Activated CD4-positive, alpha-beta memory T cell treated with anti-CD3 and anti-CD28 coated beads, Interleukin-2, amount 10 ng/mL, durations not matched to agents 7 days and 5 days (primary cell): ENCODE measurements at regions not wholly inside any gene's neighbourhood (a gene's known extent, or its start where the extent isn't known, plus 50 kb on each side); places are given as distances from the start of the nearest gene placed in this dataset.

Experiments used
- CTCF ChIA-PET: fragments of 350-600 bp; sonication (Branson Sonifier 250); formaldehyde crosslinking; loops from one replicate; lab custom pipeline; 2021; ENCODE audit warnings: antibody characterized with exemption, inconsistent platforms; lab: Charles Lee
- POLR2A ChIA-PET: fragments of 350-600 bp; sonication (Branson Sonifier 250); formaldehyde crosslinking; loops from one replicate; lab custom pipeline; 2021; ENCODE audit warnings: antibody characterized with exemption; lab: Charles Lee
- DNase-seq: peaks from one replicate; pipeline ENCODE4 v3.0.0-alpha.2; 2020
- H3K27ac Mint-ChIP-seq: one replicate; pipeline ENCODE4 v1.8.0; 2021; ENCODE audit warnings: mild to moderate bottlenecking, mixed read lengths
- H3K27me3 Mint-ChIP-seq: one replicate; pipeline ENCODE4 v1.8.0; 2021; ENCODE audit warnings: mixed read lengths
- H3K36me3 Mint-ChIP-seq: one replicate; pipeline ENCODE4 v1.8.0; 2021; ENCODE audit warnings: low read depth, mixed read lengths
- H3K4me1 Mint-ChIP-seq: one replicate; pipeline ENCODE4 v1.8.0; 2021; ENCODE audit warnings: mixed read lengths
- H3K4me3 Mint-ChIP-seq: one replicate; pipeline ENCODE4 v1.8.0; 2021; ENCODE audit warnings: mild to moderate bottlenecking, mixed read lengths
- H3K9me3 Mint-ChIP-seq: one replicate; pipeline ENCODE4 v1.8.0; 2021; ENCODE audit warnings: mixed read lengths

- Mint-ChIP-seq H3K9me3 (no peaks in the 10 kb centered on the region), H3K4me1 (no peaks in the 10 kb centered on the region), H3K4me3 (no peak overlapping the region), H3K27ac (no peak overlapping the region), H3K27me3 (no peaks in the 10 kb centered on the region), H3K36me3 (peaks cover 6% of the 10 kb centered on the region)
- CTCF ChIA-PET = no interaction called here
- DNase-seq = no peak
- POLR2A ChIA-PET = no interaction called here
These were observed 78.3 kb upstream of the POU5F2 start for GRCh38 chr5:93819668-93820067.

- Mint-ChIP-seq H3K36me3 (no peaks in the 10 kb centered on the region), H3K27me3 (no peaks in the 10 kb centered on the region), H3K4me1 (no peaks in the 10 kb centered on the region), H3K9me3 (no peaks in the 10 kb centered on the region), H3K4me3 (no peak overlapping the region), H3K27ac (no peak overlapping the region)
- POLR2A ChIA-PET = no interaction called here
- DNase-seq = no peak
- CTCF ChIA-PET = no interaction called here
These were observed 69.4 kb upstream of the POU5F2 start for GRCh38 chr5:93810780-93811179.

- DNase-seq = no peak
- Mint-ChIP-seq H3K4me1 (no peaks in the 10 kb centered on the region), H3K27me3 (no peaks in the 10 kb centered on the region), H3K27ac (no peak overlapping the region), H3K36me3 (no peaks in the 10 kb centered on the region), H3K9me3 (no peaks in the 10 kb centered on the region), H3K4me3 (no peak overlapping the region)
- POLR2A ChIA-PET = no interaction called here
- CTCF ChIA-PET = no interaction called here
These were observed 68.0 kb upstream of the POU5F2 start for GRCh38 chr5:93809430-93809829.

- no peak for DNase-seq
- Mint-ChIP-seq H3K27me3 (no peaks in the 10 kb centered on the region), H3K4me3 (no peak overlapping the region), H3K4me1 (no peaks in the 10 kb centered on the region), H3K27ac (no peak overlapping the region), H3K36me3 (no peaks in the 10 kb centered on the region), H3K9me3 (no peaks in the 10 kb centered on the region)
- ChIA-PET CTCF (no interaction called here), POLR2A (no interaction called here)
These were observed 66.4 kb upstream of the POU5F2 start for GRCh38 chr5:93807846-93808245.

DNA sequence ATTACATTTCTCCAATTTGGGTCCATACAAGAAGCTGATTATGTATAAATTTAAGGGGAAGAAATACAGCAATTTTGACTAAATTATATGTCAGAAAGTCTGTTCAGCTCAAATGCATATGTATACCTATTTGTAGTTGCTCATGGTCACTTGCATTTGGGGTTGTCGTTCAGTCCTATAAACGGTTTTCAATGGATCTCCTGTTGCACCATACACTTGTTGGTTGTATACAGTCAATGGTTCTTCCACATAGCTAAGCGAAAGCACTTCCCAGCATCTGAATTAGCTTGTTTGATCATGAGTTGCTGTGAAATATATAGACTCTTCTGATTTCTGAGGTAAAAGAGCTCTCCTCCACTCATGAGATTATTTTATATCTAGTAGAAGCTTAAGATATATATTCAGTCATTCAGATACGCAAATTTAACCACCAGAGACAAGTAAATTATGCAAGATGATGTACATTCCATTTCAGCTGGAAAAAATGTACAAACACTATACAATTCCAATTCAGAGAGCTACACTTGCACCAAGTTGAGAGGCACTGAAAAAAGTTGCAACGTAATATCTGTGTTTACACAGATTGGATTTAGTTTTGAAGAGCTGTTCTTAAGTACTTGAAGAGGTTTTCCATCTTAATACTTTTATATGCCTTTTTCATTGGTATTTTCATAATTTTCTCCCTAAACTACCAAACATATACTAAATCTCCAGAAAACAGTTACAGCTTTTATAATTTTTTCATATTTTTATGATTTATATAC is 64.4 kb upstream of the POU5F2 start:
- no peaks in the 10 kb centered on the region for H3K9me3 Mint-ChIP-seq
- H3K27ac Mint-ChIP-seq = no peak overlapping the region
- peaks cover 3% of the 10 kb centered on the region for H3K4me1 Mint-ChIP-seq
- no peaks in the 10 kb centered on the region for H3K27me3 Mint-ChIP-seq
- CTCF ChIA-PET = interaction anchor here (0.9 kb wide), 1 partner anchor 10 kb away, joined by 3 read pairs; no protein-coding TSS in a partner anchor
- POLR2A ChIA-PET = interaction anchor here (1.5 kb wide), 1 partner anchor 10 kb away, joined by 3 read pairs; no protein-coding TSS in a partner anchor
- no peak overlapping the region for H3K4me3 Mint-ChIP-seq
- DNase-seq = no peak
- H3K36me3 Mint-ChIP-seq = no peaks in the 10 kb centered on the region

- CTCF ChIA-PET = interaction anchor here (0.8 to 2.4 kb wide), 16 partner anchors 10 to 225 kb away, joined by 3 to 21 read pairs (median 4); partner anchors contain the start of gene NR2F1
These were observed 59.8 kb upstream of the POU5F2 start for GRCh38 chr5:93800988-93801811.

GRCh38 chr5:93794954-93795353 is 53.6 kb upstream of the POU5F2 start:
- H3K27ac Mint-ChIP-seq = no peak overlapping the region
- no peaks in the 10 kb centered on the region for H3K27me3 Mint-ChIP-seq
- DNase-seq = no peak
- H3K36me3 Mint-ChIP-seq = no peaks in the 10 kb centered on the region
- CTCF ChIA-PET = no interaction called here
- H3K4me1 Mint-ChIP-seq = no peaks in the 10 kb centered on the region
- POLR2A ChIA-PET = no interaction called here
- no peak overlapping the region for H3K4me3 Mint-ChIP-seq
- H3K9me3 Mint-ChIP-seq = no peaks in the 10 kb centered on the region

More at GRCh38 chr5:93800988-93801811, 59.8 kb upstream of the POU5F2 start:
- Mint-ChIP-seq H3K27me3 (no peaks in the 10 kb centered on the region), H3K4me3 (no peak overlapping the region), H3K36me3 (no peaks in the 10 kb centered on the region), H3K27ac (no peak overlapping the region), H3K9me3 (no peaks in the 10 kb centered on the region), H3K4me1 (peaks cover 3% of the 10 kb centered on the region)
- DNase-seq = no peak
- POLR2A ChIA-PET = no interaction called here

DNA sequence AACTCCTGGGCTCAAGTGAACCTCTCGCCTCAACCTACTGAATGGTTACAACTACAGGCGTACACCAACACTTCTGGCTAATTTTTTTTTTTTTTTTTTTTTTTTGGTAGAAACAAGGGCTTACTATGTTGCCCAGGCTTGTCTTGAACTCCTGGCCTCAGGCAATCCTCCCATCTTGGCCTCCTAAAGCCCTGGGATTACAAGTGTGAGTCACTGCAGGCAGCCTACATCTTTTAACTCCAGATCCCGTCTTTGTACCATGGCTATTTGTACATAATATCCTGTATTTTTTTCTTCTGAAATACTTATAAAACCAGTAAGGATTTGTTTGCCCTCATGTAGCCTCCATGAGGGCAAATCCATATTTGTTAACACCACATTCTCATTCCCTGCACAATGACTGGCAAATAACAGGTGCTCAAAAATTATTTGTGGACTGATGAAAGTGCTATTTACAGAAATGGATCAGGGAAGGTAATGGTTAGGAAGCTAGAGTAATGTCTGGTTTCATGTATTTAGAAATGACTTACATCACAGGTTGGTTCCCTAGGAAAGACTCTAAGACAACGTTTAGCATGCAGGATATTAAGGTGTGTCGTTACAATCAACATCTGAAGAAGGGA is 51.9 kb upstream of the POU5F2 start:
- Mint-ChIP-seq H3K9me3 (no peaks in the 10 kb centered on the region), H3K36me3 (no peaks in the 10 kb centered on the region), H3K27me3 (no peaks in the 10 kb centered on the region), H3K27ac (no peak overlapping the region), H3K4me1 (no peaks in the 10 kb centered on the region), H3K4me3 (no peak overlapping the region)
- ChIA-PET CTCF (no interaction called here), POLR2A (no interaction called here)
- no peak for DNase-seq

DNA sequence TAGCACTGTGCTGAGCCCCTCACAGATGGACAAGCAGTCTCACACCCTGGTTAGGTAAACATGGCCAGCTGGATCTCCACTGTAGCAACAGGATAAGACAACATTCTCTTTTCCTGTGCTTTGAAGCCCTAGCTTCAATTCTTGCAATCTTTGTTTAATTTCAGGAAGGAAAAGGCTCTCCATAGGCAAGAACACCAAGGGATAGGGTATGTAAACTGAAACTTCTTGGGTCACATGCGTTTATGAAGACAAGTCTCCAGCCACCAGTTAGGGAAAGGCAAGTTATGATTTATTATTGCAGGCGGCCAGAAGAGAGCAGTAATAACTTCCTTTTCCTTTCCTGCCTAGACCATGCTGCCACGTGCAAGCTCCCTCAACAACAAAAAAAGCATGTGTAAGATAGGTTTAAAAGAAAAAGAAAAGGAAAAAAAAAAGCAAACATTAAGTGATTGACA is 50.1 kb upstream of the POU5F2 start:
- CTCF ChIA-PET = interaction anchor here (2.0 kb wide), 1 partner anchor 9 kb away, joined by 10 read pairs; no protein-coding TSS in a partner anchor
- no peaks in the 10 kb centered on the region for H3K4me1 Mint-ChIP-seq

More for the DNA sequence above, 50.1 kb upstream of the POU5F2 start:
- Mint-ChIP-seq H3K27ac (no peak overlapping the region), H3K27me3 (no peaks in the 10 kb centered on the region), H3K9me3 (no peaks in the 10 kb centered on the region), H3K4me3 (no peak overlapping the region), H3K36me3 (no peaks in the 10 kb centered on the region)
- no peak for DNase-seq
- POLR2A ChIA-PET = no interaction called here
